ENCODE measurements at regions not wholly inside any gene's neighbourhood (a gene's known extent, or its start where the extent isn't known, plus 50 kb on each side); places are given as distances from the start of the nearest gene placed in this dataset.
"Not testable (repeated sequence)": the region's sequence is repeated elsewhere in the genome, so short reads cannot be mapped to it uniquely, and the experiment has no call there.

GRCh38 chr11:29481738-29482137 lies 535.1 kb downstream of the KCNA4 start:
- Histone ChIP-seq H3K4me3 (ENCODE audit: low read depth, low read length) (no peak overlapping the region), H3K27me3 (ENCODE audit: control insufficient read depth, insufficient read depth, low read length) (no peaks in the 10 kb centered on the region), H3K9ac (ENCODE audit: low read depth, low read length) (no peak overlapping the region), H3K9me3 (ENCODE audit: control insufficient read depth, insufficient read depth, low read length) (no peaks in the 10 kb centered on the region), H3K36me3 (ENCODE audit: control insufficient read depth, insufficient read depth, low read length) (no peaks in the 10 kb centered on the region), H3K4me1 (ENCODE audit: control insufficient read depth, insufficient read depth, low read length) (no peaks in the 10 kb centered on the region)

GRCh38 chr11:29480981-29481380 lies 535.8 kb downstream of the KCNA4 start:
- Histone ChIP-seq H3K9me3 (ENCODE audit: control insufficient read depth, insufficient read depth, low read length) (no peaks in the 10 kb centered on the region), H3K4me1 (ENCODE audit: control insufficient read depth, insufficient read depth, low read length) (no peaks in the 10 kb centered on the region), H3K27me3 (ENCODE audit: control insufficient read depth, insufficient read depth, low read length) (no peaks in the 10 kb centered on the region), H3K36me3 (ENCODE audit: control insufficient read depth, insufficient read depth, low read length) (no peaks in the 10 kb centered on the region), H3K4me3 (ENCODE audit: low read depth, low read length) (no peak overlapping the region), H3K9ac (ENCODE audit: low read depth, low read length) (no peak overlapping the region)

GRCh38 chr11:29458252-29458651 lies 558.6 kb downstream of the KCNA4 start:
- Histone ChIP-seq H3K9me3 (ENCODE audit: control insufficient read depth, insufficient read depth, low read length) (no peaks in the 10 kb centered on the region), H3K4me3 (ENCODE audit: low read depth, low read length) (no peak overlapping the region), H3K4me1 (ENCODE audit: control insufficient read depth, insufficient read depth, low read length) (peaks cover 3% of the 10 kb centered on the region), H3K27me3 (ENCODE audit: control insufficient read depth, insufficient read depth, low read length) (no peaks in the 10 kb centered on the region), H3K9ac (ENCODE audit: low read depth, low read length) (no peak overlapping the region), H3K36me3 (ENCODE audit: control insufficient read depth, insufficient read depth, low read length) (no peaks in the 10 kb centered on the region)

- Histone ChIP-seq H3K9me3 (ENCODE audit: control insufficient read depth, insufficient read depth, low read length) (no peaks in the 10 kb centered on the region), H3K36me3 (ENCODE audit: control insufficient read depth, insufficient read depth, low read length) (no peaks in the 10 kb centered on the region), H3K4me1 (ENCODE audit: control insufficient read depth, insufficient read depth, low read length) (peaks cover 3% of the 10 kb centered on the region), H3K9ac (ENCODE audit: low read depth, low read length) (no peak overlapping the region), H3K4me3 (ENCODE audit: low read depth, low read length) (no peak overlapping the region), H3K27me3 (ENCODE audit: control insufficient read depth, insufficient read depth, low read length) (no peaks in the 10 kb centered on the region)
Measured at GRCh38 chr11:29452146-29452545, 564.7 kb downstream of the KCNA4 start.

GRCh38 chr11:29449281-29450074 lies 567.4 kb downstream of the KCNA4 start:
- no peaks in the 10 kb centered on the region for H3K4me1 ChIP-seq (ENCODE audit: control insufficient read depth, insufficient read depth, low read length)
- no peaks in the 10 kb centered on the region for H3K36me3 ChIP-seq (ENCODE audit: control insufficient read depth, insufficient read depth, low read length)
- H3K4me3 ChIP-seq (ENCODE audit: low read depth, low read length), result no peak overlapping the region
- no peaks in the 10 kb centered on the region for H3K9me3 ChIP-seq (ENCODE audit: control insufficient read depth, insufficient read depth, low read length)
- no peaks in the 10 kb centered on the region for H3K27me3 ChIP-seq (ENCODE audit: control insufficient read depth, insufficient read depth, low read length)
- H3K9ac ChIP-seq (ENCODE audit: low read depth, low read length), result no peak overlapping the region

GRCh38 chr11:29448246-29448877 lies 568.5 kb downstream of the KCNA4 start:
- Histone ChIP-seq H3K36me3 (ENCODE audit: control insufficient read depth, insufficient read depth, low read length) (no peaks in the 10 kb centered on the region), H3K9ac (ENCODE audit: low read depth, low read length) (no peak overlapping the region), H3K27me3 (ENCODE audit: control insufficient read depth, insufficient read depth, low read length) (no peaks in the 10 kb centered on the region)

GRCh38 chr11:29447821-29448220 lies 569.0 kb downstream of the KCNA4 start:
- no peaks in the 10 kb centered on the region for H3K9me3 ChIP-seq (ENCODE audit: control insufficient read depth, insufficient read depth, low read length)
- H3K4me1 ChIP-seq (ENCODE audit: control insufficient read depth, insufficient read depth, low read length), result no peaks in the 10 kb centered on the region
- H3K9ac ChIP-seq (ENCODE audit: low read depth, low read length), result no peak overlapping the region
- no peaks in the 10 kb centered on the region for H3K27me3 ChIP-seq (ENCODE audit: control insufficient read depth, insufficient read depth, low read length)
- no peak overlapping the region for H3K4me3 ChIP-seq (ENCODE audit: low read depth, low read length)
- no peaks in the 10 kb centered on the region for H3K36me3 ChIP-seq (ENCODE audit: control insufficient read depth, insufficient read depth, low read length)

More at GRCh38 chr11:29448246-29448877, 568.5 kb downstream of the KCNA4 start:
- no peaks in the 10 kb centered on the region for H3K9me3 ChIP-seq (ENCODE audit: control insufficient read depth, insufficient read depth, low read length)
- H3K4me3 ChIP-seq (ENCODE audit: low read depth, low read length), result no peak overlapping the region
- H3K4me1 ChIP-seq (ENCODE audit: control insufficient read depth, insufficient read depth, low read length), result no peaks in the 10 kb centered on the region

GRCh38 chr11:29446132-29446531 lies 570.7 kb downstream of the KCNA4 start:
- Histone ChIP-seq H3K9ac (ENCODE audit: low read depth, low read length) (no peak overlapping the region), H3K36me3 (ENCODE audit: control insufficient read depth, insufficient read depth, low read length) (no peaks in the 10 kb centered on the region), H3K27me3 (ENCODE audit: control insufficient read depth, insufficient read depth, low read length) (no peaks in the 10 kb centered on the region), H3K4me1 (ENCODE audit: control insufficient read depth, insufficient read depth, low read length) (no peaks in the 10 kb centered on the region), H3K4me3 (ENCODE audit: low read depth, low read length) (no peak overlapping the region), H3K9me3 (ENCODE audit: control insufficient read depth, insufficient read depth, low read length) (no peaks in the 10 kb centered on the region)

GRCh38 chr11:29445191-29445590 lies 571.6 kb downstream of the KCNA4 start:
- not testable (repeated sequence) for H3K36me3 ChIP-seq (ENCODE audit: control insufficient read depth, insufficient read depth, low read length); H3K4me1 ChIP-seq (ENCODE audit: control insufficient read depth, insufficient read depth, low read length); H3K27me3 ChIP-seq (ENCODE audit: control insufficient read depth, insufficient read depth, low read length); H3K4me3 ChIP-seq (ENCODE audit: low read depth, low read length); H3K9ac ChIP-seq (ENCODE audit: low read depth, low read length); H3K9me3 ChIP-seq (ENCODE audit: control insufficient read depth, insufficient read depth, low read length)

GRCh38 chr11:29438815-29439214 lies 578.0 kb downstream of the KCNA4 start:
- no peaks in the 10 kb centered on the region for H3K4me1 ChIP-seq (ENCODE audit: control insufficient read depth, insufficient read depth, low read length)
- no peaks in the 10 kb centered on the region for H3K36me3 ChIP-seq (ENCODE audit: control insufficient read depth, insufficient read depth, low read length)
- no peak overlapping the region for H3K4me3 ChIP-seq (ENCODE audit: low read depth, low read length)

GRCh38 chr11:29435421-29435820 lies 581.4 kb downstream of the KCNA4 start:
- H3K27me3 ChIP-seq (ENCODE audit: control insufficient read depth, insufficient read depth, low read length), result no peaks in the 10 kb centered on the region
- no peak overlapping the region for H3K4me3 ChIP-seq (ENCODE audit: low read depth, low read length)
- H3K36me3 ChIP-seq (ENCODE audit: control insufficient read depth, insufficient read depth, low read length), result no peaks in the 10 kb centered on the region
- H3K9me3 ChIP-seq (ENCODE audit: control insufficient read depth, insufficient read depth, low read length), result no peaks in the 10 kb centered on the region
- H3K4me1 ChIP-seq (ENCODE audit: control insufficient read depth, insufficient read depth, low read length), result no peaks in the 10 kb centered on the region
- no peak overlapping the region for H3K9ac ChIP-seq (ENCODE audit: low read depth, low read length)

More at GRCh38 chr11:29438815-29439214, 578.0 kb downstream of the KCNA4 start:
- Histone ChIP-seq H3K9ac (ENCODE audit: low read depth, low read length) (no peak overlapping the region), H3K9me3 (ENCODE audit: control insufficient read depth, insufficient read depth, low read length) (no peaks in the 10 kb centered on the region), H3K27me3 (ENCODE audit: control insufficient read depth, insufficient read depth, low read length) (no peaks in the 10 kb centered on the region)

- Histone ChIP-seq H3K36me3 (ENCODE audit: control insufficient read depth, insufficient read depth, low read length) (no peaks in the 10 kb centered on the region), H3K27me3 (ENCODE audit: control insufficient read depth, insufficient read depth, low read length) (no peaks in the 10 kb centered on the region), H3K9me3 (ENCODE audit: control insufficient read depth, insufficient read depth, low read length) (no peaks in the 10 kb centered on the region), H3K4me1 (ENCODE audit: control insufficient read depth, insufficient read depth, low read length) (no peaks in the 10 kb centered on the region), H3K4me3 (ENCODE audit: low read depth, low read length) (no peak overlapping the region), H3K9ac (ENCODE audit: low read depth, low read length) (no peak overlapping the region)
Measured at GRCh38 chr11:29432719-29433325, 584.0 kb downstream of the KCNA4 start.

Measured in iPS-15b (cell line).